ENCODE measurements at regions not wholly inside any gene's neighbourhood (a gene's known extent, or its start where the extent isn't known, plus 50 kb on each side); places are given as distances from the start of the nearest gene placed in this dataset.

DNA sequence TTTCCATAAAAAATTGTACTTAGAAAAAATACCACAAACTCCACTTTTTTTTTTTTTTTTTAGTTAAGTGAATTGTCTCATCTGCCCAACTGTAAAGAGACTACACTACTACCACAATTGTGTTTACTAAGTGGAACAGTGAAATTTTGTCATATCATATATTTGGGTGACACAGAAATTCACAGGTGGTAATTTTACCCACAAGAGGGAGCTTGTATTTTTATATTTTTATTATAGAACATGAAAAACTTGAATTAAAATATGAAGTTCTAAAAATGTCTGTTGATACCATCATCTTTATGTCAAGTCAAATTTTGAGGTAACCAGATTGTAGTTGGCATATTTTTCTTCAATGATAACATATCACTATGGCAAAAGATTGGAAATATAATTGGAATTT, 329.4 kb upstream of the SOX5 start:
- no peak for DNase-seq (ENCODE audit: low spot score)

DNA sequence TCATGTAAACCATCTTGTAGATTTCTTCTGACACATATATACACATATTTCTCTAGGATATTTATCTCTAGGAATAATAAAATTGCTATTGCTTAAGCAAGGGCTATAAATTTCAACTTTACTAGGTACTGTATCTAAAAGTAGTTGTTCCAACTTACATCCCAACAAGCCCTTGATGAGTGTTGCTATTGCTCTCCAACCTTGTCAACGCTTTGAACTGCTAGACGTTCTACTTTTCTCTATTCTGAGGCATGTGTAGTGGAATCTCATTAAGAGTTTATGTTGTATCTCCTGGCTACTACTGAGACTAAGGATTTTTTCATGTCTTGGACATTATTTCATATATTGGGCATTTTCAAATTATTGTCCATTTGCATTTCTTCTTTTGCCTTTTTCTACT, 321.5 kb upstream of the SOX5 start:
- no peak for DNase-seq (ENCODE audit: low spot score)

DNA sequence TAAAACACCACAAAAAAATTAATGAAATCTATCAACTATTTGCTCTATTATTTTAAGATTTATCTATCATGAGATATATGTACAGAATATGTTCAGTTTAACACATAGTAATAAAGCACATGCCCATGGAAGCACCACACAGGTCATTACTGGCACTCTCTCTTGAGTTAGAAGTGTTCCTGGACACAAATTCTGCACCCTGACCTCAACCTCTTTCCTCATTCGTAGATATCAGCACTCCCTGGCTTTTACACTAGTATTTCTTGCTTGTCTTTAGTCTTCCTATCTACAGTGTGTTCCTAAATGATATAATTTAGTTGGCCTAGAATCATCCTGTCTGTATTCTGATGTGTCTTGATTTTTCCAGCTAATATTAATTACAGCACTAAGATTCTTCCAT, 321.0 kb upstream of the SOX5 start:
- DNase-seq (ENCODE audit: low spot score), result no peak

DNA sequence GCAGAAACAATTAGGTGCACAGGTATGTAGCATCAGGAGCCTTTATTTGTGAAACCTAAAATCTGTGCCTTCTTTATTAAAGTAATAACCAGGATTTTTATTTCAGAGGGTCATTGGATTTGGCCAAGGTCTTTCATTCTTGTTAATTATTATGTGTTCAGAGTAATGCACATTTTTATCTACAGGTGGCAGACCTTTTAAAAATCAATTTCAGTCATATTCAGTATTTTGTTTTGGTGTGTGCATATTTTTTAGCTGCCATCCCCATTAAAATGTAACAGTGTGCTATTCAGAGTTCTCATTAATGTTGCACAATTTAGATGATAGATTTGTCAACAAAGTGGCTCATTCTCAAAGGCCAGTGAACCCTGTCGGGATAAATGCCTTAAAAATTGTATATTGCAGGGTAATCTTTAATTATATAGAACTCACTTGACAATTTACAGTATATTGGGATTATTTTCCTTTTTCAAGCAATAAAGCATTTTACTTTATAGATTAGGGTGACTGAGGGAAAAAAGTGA, 319.3 kb upstream of the SOX5 start:
- DNase-seq (ENCODE audit: low spot score), result no peak

DNA sequence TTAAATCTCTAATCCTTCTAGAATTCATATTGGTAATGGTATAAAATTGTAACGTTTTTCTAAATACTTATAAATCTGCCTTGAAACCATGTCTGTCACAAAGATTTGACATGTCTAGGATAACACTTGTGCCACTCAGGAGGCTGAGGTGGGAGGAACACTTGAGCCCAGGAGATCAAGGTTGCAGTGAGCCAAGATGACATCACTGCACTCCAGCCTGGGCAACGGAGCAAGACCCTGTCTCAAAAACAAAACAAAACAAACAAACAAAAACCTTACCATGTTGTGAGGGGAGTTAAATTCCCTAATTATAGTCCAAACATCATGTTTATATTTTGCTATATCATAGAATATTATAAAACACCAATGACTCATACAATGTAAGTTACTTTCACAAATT, 317.5 kb upstream of the SOX5 start:
- DNase-seq (ENCODE audit: low spot score), result no peak

DNA sequence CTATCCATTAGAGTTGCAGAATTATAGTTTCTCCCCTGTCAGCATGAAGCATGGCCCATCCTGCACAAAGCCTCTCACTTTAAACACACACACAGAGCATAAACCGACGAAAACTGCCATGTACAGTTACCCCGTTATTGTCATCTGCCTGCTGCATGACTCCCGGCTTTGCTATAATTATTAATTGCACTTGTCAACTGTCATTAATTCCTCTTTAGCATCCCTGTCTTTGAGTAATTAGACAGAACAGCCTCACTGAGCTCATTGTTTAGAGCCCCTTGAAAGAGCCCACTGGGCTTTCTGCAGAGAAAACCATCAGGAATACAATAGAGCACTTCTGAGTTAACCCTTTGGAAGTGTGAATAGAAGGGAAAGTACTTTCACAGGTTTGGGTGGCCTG, 307.2 kb upstream of the SOX5 start:
- DNase-seq (ENCODE audit: low spot score), result no peak

DNA sequence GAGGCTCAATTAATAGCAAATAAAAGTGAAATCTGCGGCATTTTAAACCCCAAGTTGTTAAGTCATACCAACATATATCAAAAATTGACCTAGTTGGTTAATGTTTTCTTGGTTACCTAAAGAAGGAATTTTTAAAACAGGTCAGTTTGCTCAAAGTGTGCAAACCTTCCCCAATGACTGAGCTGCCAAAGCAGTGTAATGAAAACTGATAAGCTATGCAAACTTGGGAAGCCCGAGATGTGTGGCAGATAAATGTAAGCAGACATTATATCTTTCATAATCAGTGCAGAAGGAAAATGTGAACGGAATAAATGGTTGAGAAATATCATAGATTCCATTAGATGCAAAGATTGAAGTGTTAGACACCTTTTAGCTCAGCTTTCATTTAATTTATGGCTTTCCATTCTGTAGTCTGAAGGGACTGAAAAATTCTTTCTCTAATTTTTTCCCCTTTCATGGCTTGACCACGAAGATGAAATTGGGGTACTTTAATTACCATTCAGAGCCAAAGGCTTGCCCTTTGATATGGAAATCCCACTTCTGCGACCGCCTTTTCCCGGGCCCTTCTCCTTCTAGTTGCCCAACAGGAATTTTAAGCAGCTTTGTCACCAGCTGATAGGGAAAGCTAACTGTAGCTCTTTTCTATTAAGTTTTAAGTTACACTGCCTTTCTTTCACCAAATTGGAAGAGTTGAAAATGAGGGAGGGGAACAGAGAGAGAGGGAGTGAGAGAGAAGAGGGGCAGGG, 306.6 kb upstream of the SOX5 start:
- DNase-seq (ENCODE audit: low spot score), result no peak

DNA sequence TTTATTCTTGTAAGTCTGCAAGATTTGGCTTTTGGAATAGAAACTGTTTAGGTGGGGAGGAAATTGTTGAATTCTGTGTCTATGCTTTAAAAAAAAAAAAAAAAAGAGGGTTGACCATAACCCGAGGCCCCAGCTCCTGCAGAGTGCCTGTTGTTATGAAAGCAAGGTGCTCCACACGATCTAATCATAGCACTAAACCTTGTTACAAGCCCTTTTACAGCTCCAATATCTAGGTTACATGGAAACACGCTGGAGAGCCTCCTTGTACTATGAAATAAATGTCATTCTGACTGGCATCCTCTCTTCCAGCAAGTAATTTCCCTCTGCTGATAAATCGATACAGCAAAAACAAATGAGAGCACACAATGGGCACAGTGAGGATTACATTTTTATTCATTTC, 303.1 kb upstream of the SOX5 start:
- no peak for DNase-seq (ENCODE audit: low spot score)

DNA sequence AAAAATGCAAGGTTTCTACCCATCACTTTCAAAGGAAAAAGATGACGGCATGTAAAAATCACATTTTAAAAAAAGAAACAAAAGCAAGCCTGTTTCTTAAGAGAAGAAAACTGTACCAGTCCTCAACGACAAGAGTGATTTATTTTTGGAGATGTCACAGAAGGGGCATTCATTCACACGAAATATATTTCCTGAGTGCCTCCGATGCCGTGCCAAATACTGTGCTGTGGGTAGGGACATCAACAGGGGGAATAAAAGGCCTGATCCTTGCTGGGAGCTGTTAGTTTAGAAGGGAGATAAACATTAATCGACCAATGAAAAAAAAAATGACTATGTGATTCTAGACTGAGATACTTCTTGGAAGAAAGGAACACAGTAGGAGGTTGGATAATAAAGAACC, 297.5 kb upstream of the SOX5 start:
- DNase-seq (ENCODE audit: low spot score), result no peak

DNA sequence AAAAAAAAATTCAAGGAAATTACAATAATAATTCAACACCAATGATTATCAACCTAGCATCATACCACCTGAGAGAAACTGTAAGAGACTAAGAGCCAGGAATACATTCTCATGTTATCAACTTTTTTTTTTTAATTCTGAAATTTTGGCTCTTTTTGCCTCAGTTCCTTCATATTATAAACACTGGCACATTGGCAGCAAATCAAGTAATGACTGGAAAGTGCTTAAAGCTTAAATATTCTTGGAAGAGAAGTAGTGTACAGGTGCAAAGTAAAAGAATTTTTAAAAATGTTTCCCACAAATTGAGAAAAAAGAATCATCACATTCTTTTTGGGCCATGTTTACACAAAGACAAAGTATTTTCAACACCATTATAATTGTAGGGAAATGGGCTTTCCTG, 296.9 kb upstream of the SOX5 start:
- DNase-seq (ENCODE audit: low spot score), result no peak

DNA sequence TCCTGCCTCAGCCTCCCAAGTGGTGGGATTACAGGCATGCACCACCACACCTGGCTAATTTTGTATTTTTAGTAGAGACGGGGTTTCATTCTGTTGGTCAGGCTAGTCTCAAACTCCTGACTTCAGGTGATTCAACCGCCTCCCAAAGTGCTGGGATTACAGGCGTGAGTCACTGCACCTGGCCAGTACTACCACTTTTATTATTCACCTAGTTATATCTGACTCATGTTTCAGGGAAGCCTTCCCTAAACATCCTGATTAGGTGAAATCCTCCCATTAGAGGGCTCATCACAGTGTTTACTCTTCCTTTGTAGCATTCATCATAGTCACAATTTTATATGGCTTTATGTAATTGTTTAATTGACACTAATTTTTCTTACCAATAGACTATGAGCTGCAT, 295.3 kb upstream of the SOX5 start:
- DNase-seq (ENCODE audit: low spot score), result no peak

DNA sequence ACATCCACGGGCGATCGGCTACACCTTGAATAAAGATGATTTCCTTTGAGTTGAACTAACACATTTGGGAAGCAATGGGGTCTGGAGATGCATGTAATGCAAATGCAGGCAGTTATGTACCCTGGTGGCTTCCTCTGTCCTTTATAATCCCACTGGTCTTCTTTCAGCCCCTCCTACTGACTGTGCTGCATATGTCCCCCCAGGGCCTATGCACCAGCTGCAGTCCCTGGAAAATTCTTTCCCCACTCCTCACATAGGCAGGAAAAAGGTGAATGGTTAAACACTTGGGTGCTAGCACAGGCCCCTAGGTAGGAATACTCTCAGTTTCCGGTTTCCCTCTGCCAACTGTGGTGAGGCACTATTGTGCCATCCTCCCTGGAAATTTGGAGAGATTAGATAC, 294.8 kb upstream of the SOX5 start:
- no peak for DNase-seq (ENCODE audit: low spot score)

DNA sequence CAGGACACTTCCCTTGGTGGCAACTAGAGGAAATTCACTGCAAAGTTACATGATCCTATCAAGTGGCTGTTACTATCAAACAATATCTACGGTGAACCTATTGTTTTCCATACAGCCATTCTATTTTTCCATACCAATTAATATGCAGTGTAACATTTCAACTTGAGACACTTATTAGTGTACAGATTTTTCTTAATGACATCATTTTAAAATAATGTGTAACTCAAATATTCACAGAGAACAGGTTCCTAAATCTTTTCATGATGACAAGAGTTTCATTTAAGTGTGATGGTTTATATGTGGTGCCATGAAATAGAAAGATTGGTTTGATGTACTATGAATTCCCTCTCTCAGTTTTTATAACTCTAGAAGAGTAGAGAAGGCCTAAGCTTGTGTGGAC, 291.2 kb upstream of the SOX5 start:
- DNase-seq (ENCODE audit: low spot score), result no peak

DNA sequence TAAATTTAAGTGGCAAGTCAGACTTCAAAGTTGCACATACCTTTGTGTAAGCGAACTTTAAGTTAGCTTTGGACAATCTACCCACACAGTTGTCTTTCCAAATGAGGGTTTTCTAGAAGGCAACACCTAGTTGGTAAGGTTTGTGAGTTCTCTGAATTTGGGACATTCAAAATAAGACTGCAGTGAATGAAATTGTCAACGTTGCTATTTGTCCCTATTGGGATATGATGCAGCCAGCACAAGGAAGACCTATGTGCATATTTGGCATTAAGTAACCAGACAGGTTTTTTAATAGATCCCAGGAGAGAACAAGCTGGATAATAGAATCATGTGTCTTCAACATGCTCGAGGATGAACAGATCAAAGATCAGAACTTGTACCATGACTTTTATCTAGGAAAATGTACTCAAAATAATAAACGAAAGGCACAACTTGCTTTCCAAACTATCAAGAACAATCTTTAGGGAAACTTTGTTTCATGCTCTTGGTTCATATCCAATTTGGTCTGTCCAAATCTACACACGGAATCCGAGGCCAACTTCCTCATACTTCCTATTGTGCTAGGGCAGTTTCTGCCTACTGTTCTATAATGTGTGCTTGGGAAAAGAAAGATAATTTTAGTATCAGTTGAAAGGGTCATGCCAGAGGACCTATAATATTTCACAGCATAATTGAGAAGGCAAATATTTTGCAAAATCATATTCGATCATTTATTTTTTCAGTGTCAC, 284.2 kb upstream of the SOX5 start:
- no peak for DNase-seq (ENCODE audit: low spot score)

DNA sequence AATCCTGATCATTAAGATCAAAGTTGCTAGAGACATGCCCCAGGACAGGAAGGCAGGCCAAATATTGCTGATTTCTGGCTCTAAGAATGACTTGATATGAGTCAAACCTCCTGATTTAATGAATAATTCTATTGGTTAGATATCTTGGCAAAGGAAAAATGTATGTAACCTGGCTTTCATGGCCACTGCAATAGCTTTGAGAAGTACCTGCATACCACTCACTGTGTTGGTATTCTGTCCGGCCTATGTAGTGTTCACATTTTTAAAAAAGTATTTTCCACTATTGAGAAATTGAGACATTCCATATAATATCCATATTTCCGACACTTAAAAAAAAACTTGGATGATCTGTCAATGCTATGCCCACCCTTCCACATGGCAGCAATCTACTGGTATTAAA, 283.1 kb upstream of the SOX5 start:
- no peak for DNase-seq (ENCODE audit: low spot score)

DNA sequence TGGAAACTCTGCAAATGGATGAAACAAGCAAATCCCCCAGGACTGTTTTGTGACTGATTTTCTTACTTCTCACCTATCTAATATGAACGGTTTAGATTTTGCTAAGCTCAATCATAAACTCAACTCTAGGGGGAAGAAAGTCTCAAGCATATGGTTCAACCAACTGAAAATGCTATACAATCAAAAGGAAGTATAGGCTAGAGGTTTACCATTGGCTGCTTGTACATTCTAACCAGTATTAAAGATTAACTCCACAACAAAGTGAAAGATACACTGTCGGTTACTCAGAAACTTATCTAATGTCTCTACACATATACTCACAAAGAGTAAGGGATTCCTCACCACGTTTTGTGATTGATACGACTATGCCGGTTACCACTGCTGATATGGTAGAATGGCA, 281.8 kb upstream of the SOX5 start:
- DNase-seq (ENCODE audit: low spot score), result no peak

DNA sequence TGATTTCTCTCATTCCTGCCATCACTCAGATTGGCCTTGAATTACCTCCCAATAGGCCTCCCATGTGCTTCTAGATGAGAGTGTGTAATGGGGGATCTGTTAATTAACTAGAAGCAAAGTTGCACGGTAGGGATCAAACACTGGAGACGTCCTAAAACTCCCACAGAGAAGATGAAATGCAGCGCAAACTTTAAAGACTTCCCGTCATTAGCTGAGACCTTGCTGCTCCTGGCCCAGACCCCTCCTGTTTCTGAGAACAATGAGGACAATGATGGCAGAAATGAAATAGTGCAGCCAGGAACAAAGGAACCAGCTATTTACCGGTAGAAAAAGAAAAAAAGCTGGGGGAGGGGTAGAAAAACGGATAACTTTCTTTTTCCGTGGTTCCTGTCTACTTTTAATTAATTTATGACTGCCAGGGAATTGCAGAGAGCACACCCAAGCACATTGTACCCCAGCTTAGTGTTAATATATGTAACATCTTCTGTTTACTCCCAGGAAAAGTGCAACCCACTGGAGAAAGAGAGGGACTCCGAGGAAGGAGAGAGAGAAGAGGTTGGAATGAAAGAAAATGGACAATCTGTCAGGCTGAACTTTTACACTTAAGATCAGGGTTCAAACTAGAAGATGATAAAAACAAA, 280.7 kb upstream of the SOX5 start:
- DNase-seq (ENCODE audit: low spot score), result no peak

DNA sequence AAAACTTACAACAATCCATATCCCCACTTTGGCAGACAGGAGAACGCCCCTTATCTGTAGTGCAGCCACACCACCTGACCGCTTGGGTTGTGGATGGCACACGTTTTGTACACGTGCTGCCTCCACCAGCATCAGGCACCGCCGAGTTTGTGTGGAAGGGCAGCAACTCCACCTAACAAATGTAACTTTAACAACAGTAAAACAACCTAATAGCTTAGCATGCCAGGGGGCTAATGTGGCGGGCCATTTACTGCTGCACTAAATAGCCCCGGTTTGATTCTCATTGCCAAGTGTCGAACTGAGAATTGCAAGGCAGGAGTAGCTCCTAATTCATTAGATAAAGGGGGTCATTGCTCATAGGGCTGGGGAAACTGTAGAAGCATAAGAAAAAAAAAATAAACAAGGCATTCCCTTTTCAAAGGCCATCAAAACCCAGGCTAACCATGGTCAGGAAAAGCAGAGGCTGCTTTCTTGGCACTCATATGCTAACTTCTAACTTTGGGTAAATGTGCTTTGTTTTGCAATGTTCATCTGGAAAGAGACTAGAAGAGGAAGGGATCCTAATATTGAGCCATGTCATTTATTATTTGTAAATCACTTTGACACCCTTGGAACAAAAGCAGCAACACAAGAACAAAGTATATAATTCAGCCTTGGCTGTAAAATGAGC, 279.7 kb upstream of the SOX5 start:
- DNase-seq (ENCODE audit: low spot score), result no peak

DNA sequence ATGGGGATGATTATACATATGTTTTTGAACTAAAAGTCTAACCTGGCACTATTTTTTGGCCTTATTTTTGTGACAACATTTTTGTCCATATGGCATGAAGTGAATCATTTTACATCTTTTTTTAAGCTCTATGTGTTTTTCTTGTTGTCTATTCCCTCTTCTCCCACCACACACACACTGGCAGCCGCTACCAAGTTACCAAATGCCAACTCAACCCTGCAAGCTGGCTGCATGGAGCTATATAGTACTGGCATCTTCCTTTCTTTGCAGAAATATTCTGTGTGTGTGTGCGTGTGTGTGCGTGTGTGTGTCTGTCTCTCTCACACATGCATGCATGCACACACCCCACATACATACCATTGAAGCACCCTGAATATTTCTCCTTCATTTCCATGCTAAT, 278.9 kb upstream of the SOX5 start:
- DNase-seq (ENCODE audit: low spot score), result no peak

DNA sequence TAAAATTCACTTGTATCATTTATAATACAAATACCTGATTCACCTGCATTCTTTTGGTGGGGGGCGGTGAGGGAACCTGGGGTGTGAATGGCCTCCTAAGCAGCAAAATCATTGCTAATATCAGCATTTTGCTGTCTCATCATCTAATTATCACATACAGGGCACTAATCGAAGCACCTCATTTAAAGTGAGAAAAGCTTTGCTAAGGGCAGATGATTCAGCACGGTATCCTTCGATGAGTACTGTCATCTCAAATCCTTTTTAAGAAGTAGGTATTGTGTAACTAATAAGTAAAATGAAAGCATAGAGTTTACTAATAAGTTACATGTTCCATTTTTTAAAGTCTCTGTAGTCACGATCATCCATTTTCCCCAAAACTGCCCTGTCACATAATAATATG, 278.1 kb upstream of the SOX5 start:
- no peak for DNase-seq (ENCODE audit: low spot score)

DNA sequence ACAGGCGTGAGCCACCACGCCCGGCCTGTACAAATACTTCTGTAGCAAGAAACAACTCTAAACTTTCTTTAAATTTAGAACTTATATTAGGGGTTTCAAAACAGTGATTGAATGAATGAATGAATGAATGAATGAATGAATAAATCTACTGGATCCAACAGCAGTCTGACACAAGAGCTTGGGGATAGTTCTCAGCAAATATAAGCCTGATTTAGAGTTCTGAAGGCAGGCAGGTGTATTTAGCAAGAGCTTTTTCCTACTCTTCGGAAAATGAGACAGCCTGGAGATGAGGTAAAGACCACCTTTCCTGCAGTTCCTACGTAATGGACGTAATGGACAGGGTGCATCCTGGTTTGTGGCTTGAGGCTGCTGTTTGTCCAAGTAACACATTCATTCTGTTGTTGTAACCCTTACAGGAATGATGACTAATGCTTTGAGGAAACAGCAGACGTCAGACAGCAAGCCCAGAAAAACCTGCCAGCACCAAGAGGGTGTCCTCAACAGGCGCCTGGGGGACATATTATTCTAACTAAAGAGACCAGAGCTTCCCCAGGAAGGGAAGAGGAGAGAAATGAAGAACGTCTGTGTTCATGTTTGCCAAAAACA, 277.4 kb upstream of the SOX5 start:
- no peak for DNase-seq (ENCODE audit: low spot score)

DNA sequence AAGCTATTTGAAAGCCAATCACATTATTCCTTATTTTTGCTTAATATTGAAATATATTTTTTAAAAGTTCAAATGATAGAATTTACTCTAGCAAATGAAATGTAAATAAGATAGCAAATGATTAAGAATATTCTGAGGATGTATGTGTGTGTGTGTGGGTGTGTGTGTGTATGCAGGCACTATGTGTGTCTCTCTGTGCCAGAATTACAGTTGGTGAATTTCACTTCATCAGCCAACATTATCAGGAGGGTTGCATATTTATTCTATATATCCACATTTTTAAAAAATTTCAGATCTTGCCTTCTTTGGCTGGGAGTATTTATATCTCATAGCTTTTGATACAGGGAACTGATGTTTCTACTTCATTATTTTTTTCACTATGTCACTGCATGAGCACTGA, 274.9 kb upstream of the SOX5 start:
- no peak for DNase-seq (ENCODE audit: low spot score)

Data from cerebellar cortex (tissue), 1 donor.